ENCODE measurements at regions not wholly inside any gene's neighbourhood (a gene's known extent, or its start where the extent isn't known, plus 50 kb on each side); places are given as distances from the start of the nearest gene placed in this dataset.

- WGBS = 76% methylated on average over 3 of the region's 3 CpGs
- TF ChIP-seq MAX (IDR thresholded peaks at IDR 0.05) = no peak
- TF ChIP-seq HNF4A (conservative IDR thresholded peaks at IDR 0.05) = no peak
- no peak for TF ChIP-seq RXRA (IDR thresholded peaks at IDR 0.05)
- TF ChIP-seq HNF4G (IDR thresholded peaks at IDR 0.05) = no peak
- TF ChIP-seq JUND (IDR thresholded peaks at IDR 0.05) = no peak
- TF ChIP-seq SP1 (IDR thresholded peaks at IDR 0.05) = no peak
- no peak for TF ChIP-seq TAF1 (conservative IDR thresholded peaks at IDR 0.05)
- no peak for TF ChIP-seq ATF3 (IDR thresholded peaks at IDR 0.05)
- TF ChIP-seq YY1 (IDR thresholded peaks at IDR 0.05) = no peak
- no peak for TF ChIP-seq GABPA (IDR thresholded peaks at IDR 0.05 in 1 of 2, conservative IDR thresholded peaks at IDR 0.05 in 1 of 2)
- no peak for TF ChIP-seq REST (IDR thresholded peaks at IDR 0.05)
- no peak for TF ChIP-seq CTCF (IDR thresholded peaks at IDR 0.05; ENCODE audit: low read depth, low read length, missing input control)
- TF ChIP-seq ZBTB33 (IDR thresholded peaks at IDR 0.05) = no peak
- no peak for TF ChIP-seq RAD21 (IDR thresholded peaks at IDR 0.05)
- no peak for TF ChIP-seq FOXA2 (IDR thresholded peaks at IDR 0.05)
- Histone ChIP-seq H3K4me1 (ENCODE audit: control insufficient read depth in 4 of 4, insufficient read depth in 4 of 4, low read length in 3 of 4) (no peaks in the 10 kb centered on the region), H3K4me3 (ENCODE audit: low read depth in 1 of 3, low read length in 3 of 3) (no peak overlapping the region), H3K9me3 (ENCODE audit: control insufficient read depth in 4 of 4, low read length in 3 of 4) (no peaks in the 10 kb centered on the region), H3K36me3 (ENCODE audit: control insufficient read depth in 4 of 4, insufficient read depth in 3 of 4, low read depth in 1 of 4, low read length in 3 of 4) (no peaks in the 10 kb centered on the region), H3K27ac (ENCODE audit: low read depth in 1 of 2, low read length in 2 of 2) (no peak overlapping the region), H3K27me3 (ENCODE audit: control insufficient read depth in 4 of 4, insufficient read depth in 4 of 4, low read length in 3 of 4) (no peaks in the 10 kb centered on the region), H3K9ac (ENCODE audit: low read depth in 1 of 2, low read length in 2 of 2) (no peak overlapping the region)
- no peak for DNase-seq (ENCODE audit: low spot score)
Observed at GRCh38 chr5:10155897-10156667, 93.6 kb downstream of the ATPSCKMT start.
